Karpas-422 (cell line): ENCODE measurements at regions not wholly inside any gene's neighbourhood (a gene's known extent, or its start where the extent isn't known, plus 50 kb on each side); places are given as distances from the start of the nearest gene placed in this dataset.
"Not testable (repeated sequence)": the region's sequence is repeated elsewhere in the genome, so short reads cannot be mapped to it uniquely, and the experiment has no call there.

Experiments used
- DNase-seq: peaks from one replicate; pipeline ENCODE4 v3.0.0-alpha.2; 2015
- H2AFZ ChIP-seq: fragments of 200-600 bp; sonication (generic); 2 replicates; pipeline ENCODE4 v1.6.1; 2014; ENCODE audit warnings: antibody characterized with exemption, low read length, mixed read lengths
- H3K27ac ChIP-seq: fragments of 200-600 bp; sonication (generic); 2 replicates; pipeline ENCODE4 v1.5.1; 2014; ENCODE audit warnings: mild to moderate bottlenecking, low read length, moderate library complexity
- H3K27me3 ChIP-seq: fragments of 200-600 bp; sonication (generic); 2 replicates; pipeline ENCODE4 v1.6.1; 2014; ENCODE audit warnings: low read length, mixed read lengths
- H3K36me3 ChIP-seq: fragments of 200-600 bp; sonication (generic); 2 replicates; pipeline ENCODE4 v1.6.1; 2014; ENCODE audit warnings: low read length, mixed read lengths; ENCODE audit not compliant: insufficient read depth
- H3K4me1 ChIP-seq: fragments of 200-600 bp; sonication (generic); 2 replicates; pipeline ENCODE4 v1.6.1; 2014; ENCODE audit warnings: mild to moderate bottlenecking, low read length, mixed read lengths
- H3K4me2 ChIP-seq: fragments of 200-600 bp; sonication (generic); 2 replicates; pipeline ENCODE4 v1.6.1; 2014; ENCODE audit warnings: low read length, low read depth, mild to moderate bottlenecking; ENCODE audit not compliant: poor library complexity, severe bottlenecking
- H3K4me3 ChIP-seq: fragments of 200-600 bp; sonication (generic); 2 replicates; pipeline ENCODE4 v1.5.1; 2014; ENCODE audit warnings: mild to moderate bottlenecking, antibody characterized with exemption, low read length, mixed read lengths
- H3K79me2 ChIP-seq: fragments of 200-600 bp; sonication (generic); 2 replicates; pipeline ENCODE4 v1.6.1; 2014; ENCODE audit warnings: mild to moderate bottlenecking, low read length, mixed read lengths
- H3K9ac ChIP-seq: fragments of 200-600 bp; sonication (generic); 2 replicates; pipeline ENCODE4 v1.6.0; 2014; ENCODE audit warnings: low read length
- H3K9me2 ChIP-seq: fragments of 200-600 bp; sonication (generic), shearing (Covaris generic); replicated peaks from 2 replicates; pipeline ENCODE4 v1.6.0; 2014; ENCODE audit warnings: mild to moderate bottlenecking, low read length, moderate library complexity; ENCODE audit not compliant: insufficient read depth
- H3K9me3 ChIP-seq: fragments of 300-700, 200-600 bp; sonication (generic); 2 replicates; pipeline ENCODE4 v1.6.1; 2014; ENCODE audit warnings: low read length, mixed read lengths
- H4K20me1 ChIP-seq: fragments of 200-600 bp; sonication (generic); 2 replicates; pipeline ENCODE4 v1.6.1; 2014; ENCODE audit warnings: mild to moderate bottlenecking, antibody characterized with exemption, low read length, low read depth; ENCODE audit not compliant: insufficient read depth

- H3K27me3 ChIP-seq = no peaks in the 10 kb centered on the region
- H3K4me3 ChIP-seq = no peak overlapping the region
- no peak overlapping the region for H3K4me2 ChIP-seq
- H4K20me1 ChIP-seq = no peaks in the 10 kb centered on the region
- no peaks in the 10 kb centered on the region for H3K9me2 ChIP-seq
- H3K9ac ChIP-seq = no peak overlapping the region
- no peaks in the 10 kb centered on the region for H3K79me2 ChIP-seq
- H3K27ac ChIP-seq = peak overlapping the region; percentile 44; the same call in 1 of the 2 replicates
- H3K9me3 ChIP-seq = no peaks in the 10 kb centered on the region; the same call in 1 of the 2 replicates
- H3K4me1 ChIP-seq = peaks cover 47% of the 10 kb centered on the region
- peak; percentile 39 for DNase-seq
- H2AFZ ChIP-seq = peak overlapping the region; percentile 20; the same call in 1 of the 2 replicates
- no peaks in the 10 kb centered on the region for H3K36me3 ChIP-seq
These were observed 138.1 kb downstream of the EMB start for GRCh38 chr5:50302815-50303490.

- H3K27me3 ChIP-seq = no peaks in the 10 kb centered on the region
- H3K9me2 ChIP-seq = no peaks in the 10 kb centered on the region
- peaks cover 47% of the 10 kb centered on the region for H3K4me1 ChIP-seq
- no peak overlapping the region for H3K9ac ChIP-seq
- peak overlapping the region; percentile 92 for H3K27ac ChIP-seq
- no peak overlapping the region for H2AFZ ChIP-seq
- no peak overlapping the region for H3K4me2 ChIP-seq
- H3K9me3 ChIP-seq = no peaks in the 10 kb centered on the region; the same call in 1 of the 2 replicates
- no peaks in the 10 kb centered on the region for H3K36me3 ChIP-seq
- no peaks in the 10 kb centered on the region for H3K79me2 ChIP-seq
- no peak overlapping the region for H3K4me3 ChIP-seq
- DNase-seq = peak; percentile 26
- no peaks in the 10 kb centered on the region for H4K20me1 ChIP-seq
These were observed 139.3 kb downstream of the EMB start for GRCh38 chr5:50301756-50302155.

GRCh38 chr5:50300878-50301277, 140.2 kb downstream of the EMB start:
- H2AFZ ChIP-seq = no peak overlapping the region

GRCh38 chr5:50299896-50300295, 141.2 kb downstream of the EMB start:
- peak; percentile 64 for DNase-seq
- Histone ChIP-seq H3K79me2 (no peaks in the 10 kb centered on the region), H3K4me2 (peak overlapping the region; percentile 56), H3K27ac (peak overlapping the region; percentile 92), H4K20me1 (no peaks in the 10 kb centered on the region), H3K36me3 (no peaks in the 10 kb centered on the region), H3K9ac (peak overlapping the region; percentile 46), H3K9me3 (no peaks in the 10 kb centered on the region; the same call in 1 of the 2 replicates), H3K4me1 (peaks cover 44% of the 10 kb centered on the region), H2AFZ (no peak overlapping the region), H3K4me3 (peak overlapping the region; percentile 13), H3K27me3 (no peaks in the 10 kb centered on the region), H3K9me2 (no peaks in the 10 kb centered on the region)

More at GRCh38 chr5:50300878-50301277, 140.2 kb downstream of the EMB start:
- Histone ChIP-seq H3K27me3 (no peaks in the 10 kb centered on the region), H3K9me3 (no peaks in the 10 kb centered on the region; the same call in 1 of the 2 replicates), H3K4me3 (peak overlapping the region; percentile 13; the same call in 1 of the 2 replicates), H3K79me2 (no peaks in the 10 kb centered on the region), H3K27ac (peak overlapping the region; percentile 92), H3K4me2 (peak overlapping the region; percentile 56), H3K9me2 (no peaks in the 10 kb centered on the region), H3K4me1 (peaks cover 46% of the 10 kb centered on the region), H3K36me3 (no peaks in the 10 kb centered on the region), H4K20me1 (no peaks in the 10 kb centered on the region), H3K9ac (peak overlapping the region; percentile 16; the same call in 1 of the 2 replicates)
- peak; percentile 44 for DNase-seq

- H4K20me1 ChIP-seq = no peaks in the 10 kb centered on the region
- H3K79me2 ChIP-seq = no peaks in the 10 kb centered on the region
- no peak overlapping the region for H3K9ac ChIP-seq
- H3K27me3 ChIP-seq = no peaks in the 10 kb centered on the region
- no peaks in the 10 kb centered on the region for H3K9me2 ChIP-seq
- DNase-seq = no peak
- no peak overlapping the region for H3K27ac ChIP-seq
- no peaks in the 10 kb centered on the region for H3K36me3 ChIP-seq
- peaks cover 10% of the 10 kb centered on the region; the same call in 1 of the 2 replicates for H3K4me1 ChIP-seq
- no peaks in the 10 kb centered on the region for H3K9me3 ChIP-seq
- H3K4me2 ChIP-seq = no peak overlapping the region
- no peak overlapping the region for H2AFZ ChIP-seq
- no peak overlapping the region for H3K4me3 ChIP-seq
These were observed 148.2 kb downstream of the EMB start for GRCh38 chr5:50292735-50293394.

- H3K9ac ChIP-seq, H3K27ac ChIP-seq, H4K20me1 ChIP-seq, H3K79me2 ChIP-seq, H3K9me2 ChIP-seq, H3K27me3 ChIP-seq, H3K4me3 ChIP-seq, DNase-seq, H3K4me2 ChIP-seq, H3K9me3 ChIP-seq, H2AFZ ChIP-seq, H3K36me3 ChIP-seq: not testable (repeated sequence)
- H3K4me1 ChIP-seq = peaks cover 12% of the 10 kb centered on the region
These were observed 160.6 kb downstream of the EMB start for GRCh38 chr5:50280461-50280860.
